ENCODE measurements at regions not wholly inside any gene's neighbourhood (a gene's known extent, or its start where the extent isn't known, plus 50 kb on each side); places are given as distances from the start of the nearest gene placed in this dataset.

- H3K79me2 ChIP-seq (ENCODE audit: insufficient read depth, low read depth, low read length) = no peaks in the 10 kb centered on the region
- intact Hi-C loops (cut with micrococcal nuclease; ENCODE audit: unreplicated experiment) = no loop called here
- H3K4me1 ChIP-seq (ENCODE audit: insufficient read depth, low read length, poor library complexity, severe bottlenecking) = no peaks in the 10 kb centered on the region
- no peak overlapping the region for H3K4me2 ChIP-seq (ENCODE audit: low read length)
- no peak overlapping the region for H3K27ac ChIP-seq (ENCODE audit: low read depth, low read length, poor library complexity, severe bottlenecking)
- ChIA-PET CTCF (ENCODE audit: unreplicated experiment) (no interaction called here), POLR2A (interaction anchor here (0.6 kb wide), 1 partner anchor 1748 kb away, joined by 3 read pairs; no protein-coding TSS in a partner anchor)
- no peak overlapping the region for H2AFZ ChIP-seq (ENCODE audit: low read length)
- no peak for DNase-seq (ENCODE audit: low spot score)
- H4K20me1 ChIP-seq (ENCODE audit: insufficient read depth, low read length) = no peaks in the 10 kb centered on the region
- no peak for TF ChIP-seq CTCF (conservative IDR thresholded peaks at IDR 0.05; ENCODE audit: low read length)
- no peak for TF ChIP-seq EZH2phosphoT487 (IDR thresholded peaks at IDR 0.05; ENCODE audit: borderline replicate concordance, low read depth, low read length)
- H3K9me3 ChIP-seq (ENCODE audit: low read length) = no peaks in the 10 kb centered on the region
- H3K9me2 ChIP-seq (ENCODE audit: insufficient read depth, low read length) = no peaks in the 10 kb centered on the region
- BruUV-seq (replicated peaks) = no TSS peak
- no peak overlapping the region for H3K4me3 ChIP-seq (ENCODE audit: low read depth, low read length, poor library complexity, severe bottlenecking)
- no peaks in the 10 kb centered on the region for H3K36me3 ChIP-seq (ENCODE audit: insufficient read depth, low read length)
Measured at GRCh38 chr6:8234321-8234720, 132.0 kb upstream of the EEF1E1 start.

DNA sequence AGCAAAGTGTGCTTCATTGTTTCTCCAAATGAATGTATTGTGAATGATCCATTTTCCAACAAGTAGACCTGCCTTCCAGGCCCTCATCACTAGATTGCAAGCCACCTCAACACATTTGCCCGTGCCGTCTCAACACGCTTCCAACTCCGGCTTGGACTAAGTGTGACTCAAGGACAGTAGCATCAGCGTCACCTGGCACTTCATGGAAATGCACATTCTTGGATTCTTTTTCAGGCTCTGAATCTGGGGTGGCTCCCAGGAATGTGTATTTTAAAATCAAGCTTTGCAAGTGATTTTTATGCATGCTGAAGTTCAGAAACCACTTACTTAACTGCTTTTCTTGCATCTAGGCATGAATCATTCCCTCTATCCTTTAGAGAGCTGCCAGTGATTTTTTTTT, 129.6 kb upstream of the EEF1E1 start:
- POLR2A ChIA-PET = no interaction called here
- no peak overlapping the region for H3K4me2 ChIP-seq (ENCODE audit: low read length)
- no peaks in the 10 kb centered on the region for H3K36me3 ChIP-seq (ENCODE audit: insufficient read depth, low read length)
- H3K79me2 ChIP-seq (ENCODE audit: insufficient read depth, low read depth, low read length) = no peaks in the 10 kb centered on the region
- no peaks in the 10 kb centered on the region for H3K4me1 ChIP-seq (ENCODE audit: insufficient read depth, low read length, poor library complexity, severe bottlenecking)
- H3K9me2 ChIP-seq (ENCODE audit: insufficient read depth, low read length) = no peaks in the 10 kb centered on the region
- no peaks in the 10 kb centered on the region for H4K20me1 ChIP-seq (ENCODE audit: insufficient read depth, low read length)
- TF ChIP-seq CTCF (conservative IDR thresholded peaks at IDR 0.05; ENCODE audit: low read length) = no peak
- TF ChIP-seq EZH2phosphoT487 (IDR thresholded peaks at IDR 0.05; ENCODE audit: borderline replicate concordance, low read depth, low read length) = no peak
- no peaks in the 10 kb centered on the region for H3K9me3 ChIP-seq (ENCODE audit: low read length)
- no TSS peak for BruUV-seq (replicated peaks)
- no peak overlapping the region for H3K4me3 ChIP-seq (ENCODE audit: low read depth, low read length, poor library complexity, severe bottlenecking)
- no peak overlapping the region for H2AFZ ChIP-seq (ENCODE audit: low read length)
- no peak for DNase-seq (ENCODE audit: low spot score)
- CTCF ChIA-PET (ENCODE audit: unreplicated experiment) = no interaction called here
- intact Hi-C loops (cut with micrococcal nuclease; ENCODE audit: unreplicated experiment) = no loop called here
- H3K27ac ChIP-seq (ENCODE audit: low read depth, low read length, poor library complexity, severe bottlenecking) = no peak overlapping the region

- CTCF ChIA-PET (ENCODE audit: unreplicated experiment) = no interaction called here
- H3K4me2 ChIP-seq (ENCODE audit: low read length) = no peak overlapping the region
- H3K9me2 ChIP-seq (ENCODE audit: insufficient read depth, low read length) = no peaks in the 10 kb centered on the region
- H3K4me1 ChIP-seq (ENCODE audit: insufficient read depth, low read length, poor library complexity, severe bottlenecking) = no peaks in the 10 kb centered on the region
- H3K9me3 ChIP-seq (ENCODE audit: low read length) = no peaks in the 10 kb centered on the region
- no peak overlapping the region for H2AFZ ChIP-seq (ENCODE audit: low read length)
- no TSS peak for BruUV-seq (replicated peaks)
- DNase-seq (ENCODE audit: low spot score) = no peak
- no peak overlapping the region for H3K4me3 ChIP-seq (ENCODE audit: low read depth, low read length, poor library complexity, severe bottlenecking)
- H3K36me3 ChIP-seq (ENCODE audit: insufficient read depth, low read length) = no peaks in the 10 kb centered on the region
- H3K27ac ChIP-seq (ENCODE audit: low read depth, low read length, poor library complexity, severe bottlenecking) = no peak overlapping the region
- POLR2A ChIA-PET = interaction anchor here (0.7 to 0.8 kb wide), 2 partner anchors 99 to 275 kb away, joined by 3 to 5 read pairs; no protein-coding TSS in a partner anchor
- TF ChIP-seq CTCF (conservative IDR thresholded peaks at IDR 0.05; ENCODE audit: low read length) (no peak), EZH2phosphoT487 (IDR thresholded peaks at IDR 0.05; ENCODE audit: borderline replicate concordance, low read depth, low read length) (no peak)
- intact Hi-C loops (cut with micrococcal nuclease; ENCODE audit: unreplicated experiment) = no loop called here
- H3K79me2 ChIP-seq (ENCODE audit: insufficient read depth, low read depth, low read length) = no peaks in the 10 kb centered on the region
- no peaks in the 10 kb centered on the region for H4K20me1 ChIP-seq (ENCODE audit: insufficient read depth, low read length)
Measured at GRCh38 chr6:8229915-8230756, 127.8 kb upstream of the EEF1E1 start.
